GM23248 (cell line): ENCODE measurements at regions not wholly inside any gene's neighbourhood (a gene's known extent, or its start where the extent isn't known, plus 50 kb on each side); places are given as distances from the start of the nearest gene placed in this dataset.

Experiments
- EZH2 ChIP-seq: fragments of 200-600 bp; sonication (generic); IDR thresholded peaks from 2 replicates; pipeline ENCODE4 v1.6.1; 2018; ENCODE audit warnings: antibody characterized with exemption, mild to moderate bottlenecking; ENCODE audit not compliant: insufficient read depth, poor library complexity, severe bottlenecking
- EZH2phosphoT487 ChIP-seq: fragments of 200-600 bp; sonication (generic); IDR thresholded peaks from 2 replicates; pipeline ENCODE4 v1.6.1; 2018; ENCODE audit warnings: antibody characterized with exemption, moderate library complexity, mild to moderate bottlenecking, low read depth; ENCODE audit not compliant: insufficient read depth

DNA sequence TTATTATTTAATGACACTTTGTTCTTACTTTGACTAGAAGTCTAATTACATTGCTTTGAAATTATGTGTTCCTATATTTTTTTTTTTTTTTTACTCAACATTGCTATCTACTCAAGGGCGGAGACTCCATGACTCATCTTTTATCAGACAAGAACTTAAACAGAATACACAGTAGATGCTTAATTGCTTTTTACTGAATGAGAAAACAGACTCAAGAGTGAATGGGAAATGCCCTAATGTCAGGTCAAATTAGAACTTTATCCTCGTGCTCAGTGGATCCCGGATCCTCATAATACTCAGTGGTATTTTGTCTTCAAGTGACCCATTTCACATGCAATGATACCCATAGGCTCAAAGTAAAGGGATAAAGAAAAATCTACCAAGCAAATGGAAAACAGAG is 954.5 kb upstream of the IGFBP7 start:
- TF ChIP-seq EZH2 (no peak), EZH2phosphoT487 (no peak)
